ENCODE measurements at regions not wholly inside any gene's neighbourhood (a gene's known extent, or its start where the extent isn't known, plus 50 kb on each side); places are given as distances from the start of the nearest gene placed in this dataset.
"Not testable (repeated sequence)": the region's sequence is repeated elsewhere in the genome, so short reads cannot be mapped to it uniquely, and the experiment has no call there.

GRCh38 chr9:71441266-71441665 lies 319.8 kb upstream of the TRPM3 start:
- H3K27me3 ChIP-seq, result peaks cover 8% of the 10 kb centered on the region
- TF ChIP-seq POLR2A (IDR thresholded peaks at IDR 0.05), result no peak
- TF ChIP-seq CTCF (IDR thresholded peaks at IDR 0.05), result no peak
- 84 to 88% (median 86%) methylated on average over 5 of the region's 5 CpGs for WGBS, 4 donors
- H3K36me3 ChIP-seq (replicated peaks in 1 of 2), result no peaks in the 10 kb centered on the region
- DNase-seq, result no peak
- H3K9me3 ChIP-seq (replicated peaks in 1 of 3), result no peaks in the 10 kb centered on the region
- no peak overlapping the region for H3K4me3 ChIP-seq
- H3K27ac ChIP-seq, result no peak overlapping the region
- no peaks in the 10 kb centered on the region for H3K4me1 ChIP-seq (replicated peaks in 1 of 2)
- intact Hi-C loops (cut with DNase I), result no loop called here

- Histone ChIP-seq H3K27me3 (no peaks in the 10 kb centered on the region), H3K4me3 (no peak overlapping the region), H3K9me3 (replicated peaks in 1 of 3) (no peaks in the 10 kb centered on the region), H3K36me3 (replicated peaks in 1 of 2) (no peaks in the 10 kb centered on the region), H3K27ac (no peak overlapping the region), H3K4me1 (replicated peaks in 1 of 2) (no peaks in the 10 kb centered on the region)
- WGBS, 4 donors, result 83 to 91% (median 84%) methylated on average over 3 of the region's 3 CpGs
- intact Hi-C loops (cut with DNase I), result no loop called here
- TF ChIP-seq POLR2A (IDR thresholded peaks at IDR 0.05) (no peak), CTCF (IDR thresholded peaks at IDR 0.05) (no peak)
- no peak for DNase-seq
These were observed 310.5 kb upstream of the TRPM3 start for GRCh38 chr9:71431931-71432330.

- H3K4me1 ChIP-seq (replicated peaks in 1 of 2), result not testable (repeated sequence)
These were observed 285.9 kb upstream of the TRPM3 start for GRCh38 chr9:71407341-71407740.

GRCh38 chr9:71403106-71403505 lies 281.7 kb upstream of the TRPM3 start:
- H3K4me1 ChIP-seq (replicated peaks in 1 of 2), result no peaks in the 10 kb centered on the region
- TF ChIP-seq CTCF (IDR thresholded peaks at IDR 0.05), result no peak
- TF ChIP-seq POLR2A (IDR thresholded peaks at IDR 0.05), result no peak
- no peak overlapping the region for H3K4me3 ChIP-seq
- H3K27me3 ChIP-seq, result no peaks in the 10 kb centered on the region
- no peak for DNase-seq
- no peaks in the 10 kb centered on the region for H3K36me3 ChIP-seq (replicated peaks in 1 of 2)
- intact Hi-C loops (cut with DNase I), result no loop called here
- H3K9me3 ChIP-seq (replicated peaks in 1 of 3), result no peaks in the 10 kb centered on the region
- no peak overlapping the region for H3K27ac ChIP-seq
- WGBS, 4 donors, result 75 to 86% (median 80%) methylated on average over 1 of the region's 1 CpG

More at GRCh38 chr9:71407341-71407740, 285.9 kb upstream of the TRPM3 start:
- H3K36me3 ChIP-seq (replicated peaks in 1 of 2); DNase-seq; H3K27ac ChIP-seq; intact Hi-C loops (cut with DNase I); H3K27me3 ChIP-seq; H3K9me3 ChIP-seq (replicated peaks in 1 of 3); H3K4me3 ChIP-seq: not testable (repeated sequence)
- 59 to 75% (median 72%) methylated on average over 1 to 2 of the region's 2 CpGs for WGBS, 4 donors

GRCh38 chr9:71393005-71393404 lies 271.6 kb upstream of the TRPM3 start:
- no peak for TF ChIP-seq POLR2A (IDR thresholded peaks at IDR 0.05)
- TF ChIP-seq CTCF (IDR thresholded peaks at IDR 0.05), result no peak
- Histone ChIP-seq H3K4me1 (replicated peaks in 1 of 2) (no peaks in the 10 kb centered on the region), H3K9me3 (replicated peaks in 1 of 3) (peaks cover 0 to 6% (median 0%) of the 10 kb centered on the region in 3 donors), H3K27me3 (no peaks in the 10 kb centered on the region), H3K27ac (no peak overlapping the region), H3K36me3 (replicated peaks in 1 of 2) (no peaks in the 10 kb centered on the region), H3K4me3 (no peak overlapping the region)
- intact Hi-C loops (cut with DNase I), result no loop called here
- WGBS, 4 donors, result 62 to 83% (median 67%) methylated on average over 3 of the region's 3 CpGs
- no peak for DNase-seq
